IMR-90 (cell line): ENCODE measurements at regions not wholly inside any gene's neighbourhood (a gene's known extent, or its start where the extent isn't known, plus 50 kb on each side); places are given as distances from the start of the nearest gene placed in this dataset.

Source experiments
- ATAC-seq: fragments of 200-7000 bp; cut with Tn5 transposase; 2 replicates; pipeline ENCODE4 v1.9.1; 2020; ENCODE audit warnings: low read depth, mild to moderate bottlenecking, moderate library complexity
- BruUV-seq: library from RNA; stranded (reverse); fragments of 400-500 nt; replicated peaks from 2 replicates; lab custom pipeline; 2021; lab: Mats Ljungman, UMichigan
- CTCF ChIA-PET: fragments of 300-600 bp; formaldehyde crosslinking; extraction: SDS; loops from one replicate; lab custom pipeline; 2021; ENCODE audit warnings: antibody characterized with exemption; lab: Yijun Ruan, JAX
- POLR2A ChIA-PET: fragments of 300-600 bp; sonication (Branson Sonifier 250); formaldehyde crosslinking; loops from one replicate; lab custom pipeline; 2022; ENCODE audit warnings: antibody characterized with exemption; ENCODE audit not compliant: unreplicated experiment; lab: Charles Lee
- DNase-seq: peaks from one replicate; pipeline ENCODE4 v3.0.0; 2013
- H2AFZ ChIP-seq: replicated peaks from 2 replicates; pipeline ENCODE3; 2013; ENCODE audit warnings: low read length, mild to moderate bottlenecking; ENCODE audit not compliant: poor library complexity
- H2AK5ac ChIP-seq: 2 replicates; pipeline ENCODE4 v1.6.1; 2013; ENCODE audit warnings: low read depth, low read length, inconsistent platforms
- H2AK9ac ChIP-seq: replicated peaks from 2 replicates; pipeline ENCODE3; 2013; ENCODE audit warnings: mild to moderate bottlenecking, low read depth, low read length, moderate library complexity; ENCODE audit not compliant: poor library complexity
- H2BK120ac ChIP-seq: 2 replicates; pipeline ENCODE4 v1.6.1; 2013; ENCODE audit warnings: low read depth, low read length, inconsistent platforms
- H2BK15ac ChIP-seq: 3 replicates; pipeline ENCODE4 v1.6.1; 2013; ENCODE audit warnings: low read depth, low read length, inconsistent platforms
- H2BK20ac ChIP-seq: 2 replicates; pipeline ENCODE4 v1.6.1; 2013; ENCODE audit warnings: low read depth, mild to moderate bottlenecking, inconsistent platforms, low read length, moderate library complexity
- H2BK5ac ChIP-seq: 2 replicates; pipeline ENCODE4 v1.6.1; 2013; ENCODE audit warnings: mild to moderate bottlenecking, low read depth, low read length, inconsistent platforms; ENCODE audit not compliant: poor library complexity, severe bottlenecking
- H3K14ac ChIP-seq: replicated peaks from 2 replicates; pipeline ENCODE4 v1.6.1; 2013; ENCODE audit warnings: low read depth, low read length, inconsistent platforms
- H3K18ac ChIP-seq: 2 replicates; pipeline ENCODE4 v1.6.1; 2013; ENCODE audit warnings: low read depth, low read length, control low read depth
- H3K23ac ChIP-seq: 2 replicates; pipeline ENCODE4 v1.6.1; 2013; ENCODE audit warnings: low read depth, low read length, inconsistent platforms
- H3K27ac ChIP-seq: 2 replicates; pipeline ENCODE4 v1.5.1; 2013; ENCODE audit warnings: mild to moderate bottlenecking, control low read depth, low read length; ENCODE audit not compliant: insufficient read depth
- H3K27me3 ChIP-seq: 2 replicates; pipeline ENCODE4 v1.6.1; 2013; ENCODE audit warnings: low read length; ENCODE audit not compliant: control insufficient read depth, insufficient read depth
- H3K36me3 ChIP-seq: 2 replicates; pipeline ENCODE4 v1.6.1; 2013; ENCODE audit warnings: low read length, mixed read lengths; ENCODE audit not compliant: control insufficient read depth, insufficient read depth
- H3K4ac ChIP-seq: 2 replicates; pipeline ENCODE4 v1.6.1; 2013; ENCODE audit warnings: low read depth, low read length, inconsistent platforms
- H3K4me1 ChIP-seq: 2 replicates; pipeline ENCODE4 v1.6.1; 2013; ENCODE audit warnings: low read length, mixed read lengths; ENCODE audit not compliant: control insufficient read depth, insufficient read depth
- H3K4me2 ChIP-seq: 2 replicates; pipeline ENCODE4 v1.6.1; 2013; ENCODE audit warnings: low read depth, mild to moderate bottlenecking, control low read depth, low read length, moderate library complexity
- H3K4me3 ChIP-seq: 2 replicates; pipeline ENCODE4 v1.5.1; 2013; ENCODE audit warnings: low read depth, mild to moderate bottlenecking, control low read depth, low read length, moderate library complexity; ENCODE audit not compliant: insufficient read depth
- H3K56ac ChIP-seq: 2 replicates; pipeline ENCODE4 v1.6.1; 2013; ENCODE audit warnings: low read length, inconsistent platforms; ENCODE audit not compliant: insufficient read depth; ENCODE audit errors: extremely low read depth
- H3K79me1 ChIP-seq, 2 experiments: 2 replicates each; pipeline ENCODE4 v1.6.1; 2013; ENCODE audit warnings: low read length in 2 of 2, inconsistent platforms in 1 of 2, low read depth in 1 of 2
- H3K9ac ChIP-seq: 2 replicates; pipeline ENCODE4 v1.6.1; 2013; ENCODE audit warnings: low read depth, low read length, control low read depth
- H3K9me1 ChIP-seq: 2 replicates; pipeline ENCODE4 v1.6.1; 2013; ENCODE audit warnings: low read length, inconsistent platforms; ENCODE audit not compliant: insufficient read depth
- H3K9me3 ChIP-seq: 2 replicates; pipeline ENCODE4 v1.6.1; 2013; ENCODE audit warnings: low read length; ENCODE audit not compliant: control insufficient read depth, insufficient read depth
- H4K20me1 ChIP-seq: 2 replicates; pipeline ENCODE4 v1.6.1; 2013; ENCODE audit warnings: low read length, inconsistent platforms; ENCODE audit not compliant: insufficient read depth
- H4K5ac ChIP-seq: 2 replicates; pipeline ENCODE4 v1.6.1; 2013; ENCODE audit warnings: mild to moderate bottlenecking, low read depth, low read length, control low read depth
- H4K8ac ChIP-seq, 2 experiments: 2 replicates each; pipeline ENCODE4 v1.6.1; 2013; ENCODE audit warnings: low read depth in 2 of 2, low read length in 2 of 2, control low read depth in 1 of 2, inconsistent platforms in 1 of 2
- H4K91ac ChIP-seq: 2 replicates; pipeline ENCODE4 v1.6.1; 2013; ENCODE audit warnings: low read depth, low read length, inconsistent platforms; ENCODE audit not compliant: insufficient read depth
- CEBPB ChIP-seq: IDR thresholded peaks from 2 replicates; pipeline ENCODE4 v1.6.1; 2012; ENCODE audit warnings: low read depth, low read length, improper control_type of control experiment
- RAD21 ChIP-seq: IDR thresholded peaks from 2 replicates; pipeline ENCODE4 v1.6.1; 2012; ENCODE audit warnings: low read length, improper control_type of control experiment
- SMC3 ChIP-seq: fragments of 150-350 bp; IDR thresholded peaks from 2 replicates; pipeline ENCODE4 v1.6.1; 2016; ENCODE audit warnings: low read depth, mild to moderate bottlenecking, antibody characterized with exemption, low read length, moderate library complexity
- WGBS, 2 experiments: methylation state at CpG; one replicate each; pipeline versions ENCODE4 v1.1.5 to v1.1.7; 2013; ENCODE audit warnings: missing lambda C conversion rate in 2 of 2; ENCODE audit not compliant: insufficient read length in 1 of 2; ENCODE audit errors: extremely low coverage in 2 of 2; 5-methylcytosine and 5-hydroxymethylcytosine counted together
- dilution Hi-C: fragments of 300-500 bp; cut with HindIII; formaldehyde crosslinking; loops from one replicate; pipeline ENCODE4 v1.14.3; 2018; ENCODE audit warnings: low sequenced_read_pairs; ENCODE audit not compliant: unreplicated experiment
- in situ Hi-C: fragments of 300-500 bp; cut with MboI; formaldehyde crosslinking; loops from 3 replicates; pipeline ENCODE4 v1.14.3; 2019; ENCODE audit warnings: low sequenced_read_pairs, inconsistent platforms, mixed read lengths
- intact Hi-C: fragments of 100-400 bp; cut with micrococcal nuclease; formaldehyde crosslinking; loops from 2 replicates; pipeline ENCODE4 v1.10.0; 2022
- TF ChIP-seq, protein P1 (sequence below): fragments of 150-350 bp; IDR thresholded peaks from 2 replicates; pipeline ENCODE4 v1.6.1; 2017; ENCODE audit warnings: mild to moderate bottlenecking, antibody characterized with exemption, low read length, low read depth
- TF ChIP-seq, protein P2 (sequence below): conservative IDR thresholded peaks from 2 replicates; pipeline ENCODE4 v1.5.1; 2012; ENCODE audit warnings: mild to moderate bottlenecking, low read depth, low read length, improper control_type of control experiment

DNA sequence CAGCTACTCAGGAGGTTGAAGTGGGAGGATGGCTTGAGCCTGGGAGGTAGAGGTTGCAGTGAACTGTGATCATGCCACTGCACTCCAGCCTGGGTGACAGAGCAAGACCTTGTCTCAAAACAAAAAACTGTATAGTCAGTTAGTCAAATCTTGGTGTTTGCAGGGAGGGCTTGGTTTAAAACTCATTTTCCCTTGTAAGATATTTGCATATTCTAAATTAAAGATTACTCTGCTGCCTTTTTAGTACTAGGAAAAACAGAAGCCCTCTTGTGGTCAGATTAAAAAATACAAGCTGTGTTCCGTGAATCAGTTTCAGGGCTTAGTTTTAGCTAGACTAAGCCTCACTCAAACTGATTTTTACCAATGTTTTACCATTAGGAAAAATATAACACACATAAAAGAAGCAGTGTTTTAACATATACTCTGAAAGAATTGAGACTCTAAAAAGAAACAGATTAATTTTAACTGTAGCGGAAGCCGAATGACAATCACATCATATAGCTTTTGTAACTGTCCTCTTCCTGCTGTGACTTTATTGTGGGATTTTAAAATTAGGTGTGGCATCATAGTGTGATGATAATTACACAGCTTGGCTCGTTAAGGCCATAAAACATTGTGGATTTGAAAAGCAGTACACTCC lies 84.9 kb upstream of the BASP1 start:
- Histone ChIP-seq H2BK15ac (peak overlapping the region; percentile 71; the same call in 2 of the 3 replicates), H3K18ac (peak overlapping the region; percentile 74; the same call in 1 of the 2 replicates), H4K91ac (peak overlapping the region; percentile 54; the same call in 1 of the 2 replicates), H2BK120ac (peak overlapping the region; percentile 92), H3K27me3 (no peaks in the 10 kb centered on the region), H2AK9ac (no peak overlapping the region), H3K4ac (peak overlapping the region; percentile 74; the same call in 1 of the 2 replicates), H3K4me1 (peaks cover 12% of the 10 kb centered on the region), H3K4me3 (no peak overlapping the region), H3K36me3 (no peaks in the 10 kb centered on the region), H3K14ac (peak overlapping the region; percentile 83), H3K23ac (0 out of 2 replicates have a peak overlapping the region, but pooled peaks have one; percentile 60), H2BK20ac (peak overlapping the region; percentile 95), H2BK5ac (peak overlapping the region; percentile 49), H2AK5ac (peak overlapping the region; percentile 20; the same call in 1 of the 2 replicates), H3K27ac (no peak overlapping the region), H4K20me1 (no peaks in the 10 kb centered on the region), H3K9me1 (peaks cover 14% of the 10 kb centered on the region), H2AFZ (no peak overlapping the region), H3K79me1 (peaks cover 24 to 35% of the 10 kb centered on the region in 2 experiments), H3K9me3 (no peaks in the 10 kb centered on the region), H3K4me2 (no peak overlapping the region), H3K9ac (no peak overlapping the region; the same call in 1 of the 2 replicates), H4K8ac (peak overlapping the region; percentile 13 to 83; a peak in 2 of 4 replicates), H3K56ac (peak overlapping the region; percentile 30; the same call in 1 of the 2 replicates), H4K5ac (peak overlapping the region; percentile 55; the same call in 1 of the 2 replicates)
- WGBS, 2 experiments, result no CpG with 5 or more reads among the region's 4 CpGs
- ChIA-PET CTCF (interaction anchor here (0.5 to 1.9 kb wide), 27 partner anchors 11 to 349 kb away, joined by 3 to 19 read pairs (median 3); partner anchors contain the start of gene MYO10), POLR2A (no interaction called here)
- DNase-seq, result peak; percentile 63
- intact Hi-C loops, result loop anchor here (1.0 to 5.0 kb wide), 5 partner anchors 58 to 1180 kb away; no protein-coding TSS in a partner anchor
- no TSS peak for BruUV-seq
- peak; percentile 50 for ATAC-seq
- dilution Hi-C loops, result no loop called here
- peak; percentile 81 for TF ChIP-seq SMC3
- TF ChIP-seq, protein P1, sequence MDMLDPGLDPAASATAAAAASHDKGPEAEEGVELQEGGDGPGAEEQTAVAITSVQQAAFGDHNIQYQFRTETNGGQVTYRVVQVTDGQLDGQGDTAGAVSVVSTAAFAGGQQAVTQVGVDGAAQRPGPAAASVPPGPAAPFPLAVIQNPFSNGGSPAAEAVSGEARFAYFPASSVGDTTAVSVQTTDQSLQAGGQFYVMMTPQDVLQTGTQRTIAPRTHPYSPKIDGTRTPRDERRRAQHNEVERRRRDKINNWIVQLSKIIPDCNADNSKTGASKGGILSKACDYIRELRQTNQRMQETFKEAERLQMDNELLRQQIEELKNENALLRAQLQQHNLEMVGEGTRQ, result no peak
- TF ChIP-seq RAD21, result peak; percentile 69
- no peak for TF ChIP-seq CEBPB
- TF ChIP-seq, protein P2, sequence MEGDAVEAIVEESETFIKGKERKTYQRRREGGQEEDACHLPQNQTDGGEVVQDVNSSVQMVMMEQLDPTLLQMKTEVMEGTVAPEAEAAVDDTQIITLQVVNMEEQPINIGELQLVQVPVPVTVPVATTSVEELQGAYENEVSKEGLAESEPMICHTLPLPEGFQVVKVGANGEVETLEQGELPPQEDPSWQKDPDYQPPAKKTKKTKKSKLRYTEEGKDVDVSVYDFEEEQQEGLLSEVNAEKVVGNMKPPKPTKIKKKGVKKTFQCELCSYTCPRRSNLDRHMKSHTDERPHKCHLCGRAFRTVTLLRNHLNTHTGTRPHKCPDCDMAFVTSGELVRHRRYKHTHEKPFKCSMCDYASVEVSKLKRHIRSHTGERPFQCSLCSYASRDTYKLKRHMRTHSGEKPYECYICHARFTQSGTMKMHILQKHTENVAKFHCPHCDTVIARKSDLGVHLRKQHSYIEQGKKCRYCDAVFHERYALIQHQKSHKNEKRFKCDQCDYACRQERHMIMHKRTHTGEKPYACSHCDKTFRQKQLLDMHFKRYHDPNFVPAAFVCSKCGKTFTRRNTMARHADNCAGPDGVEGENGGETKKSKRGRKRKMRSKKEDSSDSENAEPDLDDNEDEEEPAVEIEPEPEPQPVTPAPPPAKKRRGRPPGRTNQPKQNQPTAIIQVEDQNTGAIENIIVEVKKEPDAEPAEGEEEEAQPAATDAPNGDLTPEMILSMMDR, result peak; percentile 64
- in situ Hi-C loops, result loop anchor here (5.0 kb wide), 1 partner anchor 200 kb away; no protein-coding TSS in a partner anchor
